GM21786 (cell line): ENCODE measurements at regions not wholly inside any gene's neighbourhood (a gene's known extent, or its start where the extent isn't known, plus 50 kb on each side); places are given as distances from the start of the nearest gene placed in this dataset.

ENCODE experiments used
- ATAC-seq: cut with Tn5 transposase; IDR thresholded peaks from one replicate; pipeline ENCODE4 v1.9.1; 2021; ENCODE audit not compliant: unreplicated experiment

- ATAC-seq = no peak
These were observed 212.3 kb downstream of the ENC1 start for GRCh38 chr5:74428275-74428674.

- no peak for ATAC-seq
These were observed 214.0 kb downstream of the ENC1 start for GRCh38 chr5:74426506-74426905.

GRCh38 chr5:74424162-74424868 is 216.2 kb downstream of the ENC1 start:
- ATAC-seq = no peak

GRCh38 chr5:74423383-74423782 is 217.1 kb downstream of the ENC1 start:
- ATAC-seq = no peak

GRCh38 chr5:74422671-74423070 is 217.9 kb downstream of the ENC1 start:
- no peak for ATAC-seq

GRCh38 chr5:74422030-74422429 is 218.5 kb downstream of the ENC1 start:
- no peak for ATAC-seq

- no peak for ATAC-seq
These were observed 219.2 kb downstream of the ENC1 start for GRCh38 chr5:74421377-74421776.

GRCh38 chr5:74420947-74421346 is 219.6 kb downstream of the ENC1 start:
- ATAC-seq = no peak

- no peak for ATAC-seq
These were observed 220.3 kb downstream of the ENC1 start for GRCh38 chr5:74420220-74420619.

- no peak for ATAC-seq
These were observed 221.1 kb downstream of the ENC1 start for GRCh38 chr5:74419468-74419867.

GRCh38 chr5:74418709-74419108 is 221.8 kb downstream of the ENC1 start:
- no peak for ATAC-seq

- ATAC-seq = no peak
These were observed 222.3 kb downstream of the ENC1 start for GRCh38 chr5:74418261-74418660.

- no peak for ATAC-seq
These were observed 224.8 kb downstream of the ENC1 start for GRCh38 chr5:74415695-74416102.

GRCh38 chr5:74414228-74414627 is 226.3 kb downstream of the ENC1 start:
- no peak for ATAC-seq

GRCh38 chr5:74413403-74414048 is 227.0 kb downstream of the ENC1 start:
- no peak for ATAC-seq

- ATAC-seq = no peak
These were observed 228.5 kb downstream of the ENC1 start for GRCh38 chr5:74412066-74412465.

GRCh38 chr5:74409712-74410111 is 230.8 kb downstream of the ENC1 start:
- ATAC-seq = no peak

- no peak for ATAC-seq
These were observed 231.3 kb downstream of the ENC1 start for GRCh38 chr5:74409166-74409706.

GRCh38 chr5:74408150-74409043 is 232.1 kb downstream of the ENC1 start:
- ATAC-seq = no peak

GRCh38 chr5:74407701-74408100 is 232.8 kb downstream of the ENC1 start:
- no peak for ATAC-seq

- ATAC-seq = no peak
These were observed 233.7 kb downstream of the ENC1 start for GRCh38 chr5:74406844-74407243.
